ENCODE measurements at regions not wholly inside any gene's neighbourhood (a gene's known extent, or its start where the extent isn't known, plus 50 kb on each side); places are given as distances from the start of the nearest gene placed in this dataset.

DNA sequence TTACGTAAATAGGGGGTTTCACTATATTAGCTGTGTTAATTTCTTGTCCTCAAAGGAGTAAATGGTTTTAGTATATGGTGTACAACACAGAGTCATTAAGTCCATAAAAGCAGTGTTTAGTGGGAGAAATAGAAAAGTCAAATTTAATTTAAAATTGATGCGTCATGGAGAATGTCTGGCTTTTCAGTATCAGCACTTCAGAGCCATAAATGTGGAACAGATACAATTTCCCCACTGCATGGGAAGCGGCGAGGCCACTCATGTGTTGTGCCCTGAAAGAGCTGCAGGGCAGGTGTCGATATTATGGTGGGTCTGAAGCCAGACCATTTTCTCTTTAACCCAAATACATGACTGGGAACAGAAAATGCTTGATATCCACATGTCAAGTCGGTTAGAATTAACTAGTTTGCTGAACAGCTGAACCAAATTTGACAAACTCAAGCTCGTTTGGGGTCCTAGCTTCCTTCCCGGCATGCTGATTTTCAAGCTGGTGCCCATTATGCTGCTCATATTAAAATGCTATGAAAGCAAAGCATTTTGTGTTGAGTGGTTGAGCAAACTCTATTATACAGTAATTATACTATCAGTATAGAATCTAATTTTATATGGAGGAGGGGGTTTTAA, 364.6 kb upstream of the TBL1XR1 start:
- no peak overlapping the region for H3K4me3 ChIP-seq (ENCODE audit: low read depth, low read length)
- no peak for DNase-seq (ENCODE audit: low read depth)
- TF ChIP-seq MYC (IDR thresholded peaks at IDR 0.05; ENCODE audit: low read depth, low read length) (no peak), POLR2A (IDR thresholded peaks at IDR 0.05; ENCODE audit: extremely low read depth, insufficient read length) (no peak), CTCF (IDR thresholded peaks at IDR 0.05; ENCODE audit: low read depth, low read length) (no peak)
- TF ChIP-seq, protein P1, sequence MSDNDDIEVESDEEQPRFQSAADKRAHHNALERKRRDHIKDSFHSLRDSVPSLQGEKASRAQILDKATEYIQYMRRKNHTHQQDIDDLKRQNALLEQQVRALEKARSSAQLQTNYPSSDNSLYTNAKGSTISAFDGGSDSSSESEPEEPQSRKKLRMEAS (IDR thresholded peaks at IDR 0.05; ENCODE audit: low read depth, low read length): no peak

DNA sequence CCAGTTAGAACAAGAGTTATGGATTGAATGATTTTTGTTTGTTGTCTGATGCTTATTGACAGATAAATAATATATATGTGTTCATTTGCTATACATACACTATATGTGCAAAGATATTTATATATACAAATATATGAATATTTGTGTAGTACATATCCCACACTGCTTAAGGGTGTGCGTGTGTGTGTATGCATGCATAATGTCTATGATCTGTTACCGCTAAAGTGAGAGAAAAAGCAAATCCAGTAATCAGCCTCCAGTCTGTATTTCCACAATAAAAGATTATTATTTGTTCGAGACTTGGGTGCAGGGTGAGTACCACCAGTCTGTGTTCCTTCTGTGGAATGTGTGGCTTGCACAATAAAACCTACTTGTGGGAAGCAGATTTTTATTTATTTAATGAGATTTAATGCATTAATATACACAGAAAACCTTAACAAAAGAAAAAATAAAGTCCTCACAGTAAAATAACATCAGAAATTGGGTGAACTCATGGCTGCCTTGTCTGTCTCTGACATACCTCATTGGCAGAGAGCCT, 366.0 kb upstream of the TBL1XR1 start:
- TF ChIP-seq, protein P1 (IDR thresholded peaks at IDR 0.05; ENCODE audit: low read depth, low read length): no peak
- TF ChIP-seq POLR2A (IDR thresholded peaks at IDR 0.05; ENCODE audit: extremely low read depth, insufficient read length) (no peak), CTCF (IDR thresholded peaks at IDR 0.05; ENCODE audit: low read depth, low read length) (no peak), MYC (IDR thresholded peaks at IDR 0.05; ENCODE audit: low read depth, low read length) (no peak)
- DNase-seq (ENCODE audit: low read depth): no peak
- no peak overlapping the region for H3K4me3 ChIP-seq (ENCODE audit: low read depth, low read length)

DNA sequence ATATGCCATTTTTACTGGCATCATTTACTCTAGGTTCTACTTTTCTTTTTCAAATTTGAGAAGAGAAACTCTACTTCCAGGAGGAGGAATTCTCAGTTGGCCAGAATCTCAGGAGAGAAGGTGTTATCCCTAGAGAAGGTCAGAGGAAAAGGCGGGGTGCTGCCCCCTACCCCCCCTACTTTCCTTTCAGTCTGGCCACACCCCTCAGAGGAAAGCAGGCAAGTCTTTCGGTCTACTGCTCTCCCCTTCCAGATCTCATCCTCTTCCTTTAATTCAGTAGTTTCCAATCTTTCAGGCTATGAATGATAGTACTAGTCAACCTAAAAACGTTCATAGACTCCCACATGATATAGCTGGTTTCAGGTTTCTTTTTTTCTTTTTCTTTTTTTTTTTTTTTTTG, 366.5 kb upstream of the TBL1XR1 start:
- DNase-seq (ENCODE audit: low read depth): no peak
- TF ChIP-seq MYC (IDR thresholded peaks at IDR 0.05; ENCODE audit: low read depth, low read length) (no peak), POLR2A (IDR thresholded peaks at IDR 0.05; ENCODE audit: extremely low read depth, insufficient read length) (no peak), CTCF (IDR thresholded peaks at IDR 0.05; ENCODE audit: low read depth, low read length) (no peak)
- TF ChIP-seq, protein P1 (IDR thresholded peaks at IDR 0.05; ENCODE audit: low read depth, low read length): no peak
- no peak overlapping the region for H3K4me3 ChIP-seq (ENCODE audit: low read depth, low read length)

DNA sequence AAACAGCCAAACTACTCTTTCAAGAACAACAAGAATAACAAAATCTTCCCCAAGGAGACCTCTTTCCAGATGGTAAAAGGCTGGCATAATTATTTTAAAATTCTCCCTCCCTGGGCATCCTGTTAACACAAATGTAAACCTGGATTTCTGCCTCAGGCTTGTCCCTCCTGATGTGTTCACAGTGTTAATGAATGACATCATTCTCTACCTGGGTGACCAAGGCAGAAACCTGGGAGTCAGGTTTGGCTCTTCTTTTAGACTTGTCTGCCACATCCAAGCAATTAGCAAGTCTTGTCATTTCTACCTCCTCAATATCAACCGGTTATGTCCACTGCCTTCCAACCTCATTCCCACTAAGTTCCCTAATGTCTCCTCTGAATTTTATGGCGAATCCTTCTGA, 368.7 kb upstream of the TBL1XR1 start:
- H3K4me3 ChIP-seq (ENCODE audit: low read depth, low read length): no peak overlapping the region
- TF ChIP-seq CTCF (IDR thresholded peaks at IDR 0.05; ENCODE audit: low read depth, low read length) (no peak), POLR2A (IDR thresholded peaks at IDR 0.05; ENCODE audit: extremely low read depth, insufficient read length) (no peak), MYC (IDR thresholded peaks at IDR 0.05; ENCODE audit: low read depth, low read length) (no peak)
- TF ChIP-seq, protein P1 (IDR thresholded peaks at IDR 0.05; ENCODE audit: low read depth, low read length): no peak
- DNase-seq (ENCODE audit: low read depth): no peak

DNA sequence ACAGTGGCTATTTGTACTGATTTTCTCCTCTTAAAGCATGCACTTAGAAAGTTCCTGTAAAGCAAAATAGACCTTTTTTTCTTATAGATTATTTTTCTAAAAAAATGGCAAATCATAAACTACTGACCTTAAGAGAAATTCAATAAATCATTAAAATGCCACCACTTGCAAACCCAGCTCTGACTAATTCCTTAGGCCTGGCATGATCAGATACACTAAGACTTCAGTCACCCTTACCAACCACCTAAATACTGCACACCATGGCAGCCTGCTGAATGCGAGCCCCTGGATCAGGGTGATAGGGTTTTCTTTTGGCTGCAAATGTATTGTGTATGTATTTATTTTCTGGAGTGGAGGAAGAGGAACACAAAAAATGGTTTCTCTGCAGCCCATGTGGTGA, 370.6 kb upstream of the TBL1XR1 start:
- no peak for DNase-seq (ENCODE audit: low read depth)
- TF ChIP-seq POLR2A (IDR thresholded peaks at IDR 0.05; ENCODE audit: extremely low read depth, insufficient read length): no peak
- TF ChIP-seq CTCF (IDR thresholded peaks at IDR 0.05; ENCODE audit: low read depth, low read length): no peak
- TF ChIP-seq, protein P1 (IDR thresholded peaks at IDR 0.05; ENCODE audit: low read depth, low read length): no peak
- TF ChIP-seq MYC (IDR thresholded peaks at IDR 0.05; ENCODE audit: low read depth, low read length): no peak

More for the DNA sequence above, 370.6 kb upstream of the TBL1XR1 start:
- H3K4me3 ChIP-seq (ENCODE audit: low read depth, low read length): no peak overlapping the region
